A673 (cell line): ENCODE measurements at regions not wholly inside any gene's neighbourhood (a gene's known extent, or its start where the extent isn't known, plus 50 kb on each side); places are given as distances from the start of the nearest gene placed in this dataset.

Experiments used
- CTCF ChIP-seq: fragments of 300-800, 200-600 bp; sonication (generic); conservative IDR thresholded peaks from 2 replicates; pipeline ENCODE4 v1.5.1; 2017; ENCODE audit warnings: low read depth, mild to moderate bottlenecking, antibody characterized with exemption, low read length, moderate library complexity, mixed read lengths
- EZH2 ChIP-seq: fragments of 200-600 bp; sonication (generic); IDR thresholded peaks from 2 replicates; pipeline ENCODE4 v1.6.1; 2017; ENCODE audit warnings: borderline replicate concordance, low read depth, mild to moderate bottlenecking, mixed read lengths, antibody characterized with exemption, low read length; ENCODE audit not compliant: poor library complexity, severe bottlenecking

- TF ChIP-seq CTCF (no peak), EZH2 (no peak)
These were observed 293.6 kb upstream of the SLC24A2 start for GRCh38 chr9:20082406-20082805.
